Breast epithelium (tissue), 3 donors: ENCODE measurements at regions not wholly inside any gene's neighbourhood (a gene's known extent, or its start where the extent isn't known, plus 50 kb on each side); places are given as distances from the start of the nearest gene placed in this dataset.

Source experiments
- CTCF ChIP-seq, 3 donors: fragments of 450-650 bp; IDR thresholded peaks; one replicate each; pipeline ENCODE4 v1.5.1; 2016 to 2017; ENCODE audit warnings: antibody characterized with exemption in 3 of 3, mild to moderate bottlenecking in 3 of 3, moderate library complexity in 3 of 3
- POLR2AphosphoS5 ChIP-seq, 3 donors: sonication (generic); formaldehyde crosslinking; IDR thresholded peaks; one replicate each; pipeline ENCODE4 v1.6.1; 2017; ENCODE audit warnings: antibody characterized with exemption in 3 of 3

- TF ChIP-seq POLR2AphosphoS5 (IDR thresholded peaks at IDR 0.05) (no peak), CTCF (IDR thresholded peaks at IDR 0.05) (no peak)
These were observed 595.1 kb downstream of the TUSC7 start for GRCh38 chr3:117304681-117305080.
